ENCODE measurements at regions not wholly inside any gene's neighbourhood (a gene's known extent, or its start where the extent isn't known, plus 50 kb on each side); places are given as distances from the start of the nearest gene placed in this dataset.

- no peak for TF ChIP-seq CTCF (IDR thresholded peaks at IDR 0.05; ENCODE audit: low read depth, low read length)
- TF ChIP-seq MYC (IDR thresholded peaks at IDR 0.05; ENCODE audit: low read depth, low read length): no peak
These were observed 76.6 kb upstream of the KRAS start for GRCh38 chr12:25327321-25327720.
